ENCODE measurements at regions not wholly inside any gene's neighbourhood (a gene's known extent, or its start where the extent isn't known, plus 50 kb on each side); places are given as distances from the start of the nearest gene placed in this dataset.
"Not testable (repeated sequence)": the region's sequence is repeated elsewhere in the genome, so short reads cannot be mapped to it uniquely, and the experiment has no call there.

DNA sequence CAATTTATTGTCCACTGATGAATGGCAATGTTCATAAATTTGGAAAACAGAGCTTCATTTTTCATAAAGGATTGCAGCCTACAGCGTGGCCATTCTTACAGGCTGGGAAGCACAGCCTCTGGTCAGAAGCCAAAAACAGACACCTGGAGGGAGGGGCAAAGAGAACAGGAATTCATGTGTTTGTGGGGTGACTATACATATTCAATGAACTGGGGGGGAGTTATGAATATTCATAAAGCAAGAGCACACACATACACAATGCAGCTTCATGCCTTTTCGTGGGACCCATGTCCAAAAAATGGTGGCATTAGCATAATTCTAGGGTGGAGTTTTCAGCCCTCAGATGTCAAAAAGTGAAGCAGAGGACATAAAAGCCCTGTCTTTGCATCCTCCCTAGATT lies 173.3 kb downstream of the VEGFC start:
- H3K4me3 ChIP-seq (ENCODE audit: low read depth, low read length) = no peak overlapping the region
- H3K36me3 ChIP-seq (ENCODE audit: control insufficient read depth in 2 of 2, insufficient read depth in 1 of 2, low read length in 2 of 2) = no peaks in the 10 kb centered on the region
- no peaks in the 10 kb centered on the region for H3K4me1 ChIP-seq (ENCODE audit: control insufficient read depth, insufficient read depth, low read length)
- TF ChIP-seq ZBTB7A (tag by site-specific recombination; IDR thresholded peaks at IDR 0.05; ENCODE audit: low read depth) = no peak
- no peak for TF ChIP-seq ZNF324 (tag by site-specific recombination; IDR thresholded peaks at IDR 0.05)
- no peak for TF ChIP-seq ZNF768 (tag by site-specific recombination; IDR thresholded peaks at IDR 0.05)
- no peak overlapping the region for H3K27ac ChIP-seq (ENCODE audit: extremely low read depth, low read depth, low read length)
- no peaks in the 10 kb centered on the region for H3K9me3 ChIP-seq (ENCODE audit: control insufficient read depth, insufficient read depth, low read depth, low read length)
- ChIA-PET CTCF (no interaction called here), POLR2A (no interaction called here)

DNA sequence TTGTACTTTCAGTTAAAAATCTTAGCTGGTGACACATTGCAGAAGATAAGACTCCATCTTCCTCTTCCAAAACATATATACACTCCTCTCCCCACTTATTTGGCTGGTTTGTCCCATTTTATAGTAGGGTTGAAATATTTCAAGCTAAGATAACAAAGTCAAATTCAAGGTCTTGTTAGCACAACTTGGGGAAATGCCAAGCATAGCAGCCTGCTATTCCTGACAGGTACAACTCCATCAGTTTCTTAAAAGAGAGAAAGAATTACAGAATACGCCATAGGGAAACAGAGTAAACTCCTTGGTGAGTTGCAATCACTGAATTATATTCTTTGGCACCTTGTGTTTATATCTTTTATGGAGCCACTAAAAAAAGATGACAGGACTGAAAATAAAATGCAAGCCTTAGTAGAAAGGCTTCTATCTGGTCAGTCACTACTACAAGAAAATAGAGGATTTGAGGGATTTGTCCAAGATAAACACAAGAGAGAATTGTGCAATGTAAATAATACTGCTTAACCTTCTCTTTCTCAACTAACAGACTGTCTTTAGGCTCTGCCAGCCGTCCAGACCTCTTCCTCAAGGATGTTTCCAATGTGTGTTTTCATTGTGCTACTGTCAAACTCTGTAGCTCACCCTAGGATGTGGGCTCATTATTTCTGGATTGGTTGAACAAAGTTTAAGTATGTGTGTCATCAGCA lies 170.3 kb downstream of the VEGFC start:
- Histone ChIP-seq H3K4me1 (ENCODE audit: control insufficient read depth, insufficient read depth, low read length) (no peaks in the 10 kb centered on the region), H3K36me3 (ENCODE audit: control insufficient read depth in 2 of 2, insufficient read depth in 1 of 2, low read length in 2 of 2) (no peaks in the 10 kb centered on the region), H3K9me3 (ENCODE audit: control insufficient read depth, insufficient read depth, low read depth, low read length) (no peaks in the 10 kb centered on the region), H3K4me3 (ENCODE audit: low read depth, low read length) (no peak overlapping the region), H3K27ac (ENCODE audit: extremely low read depth, low read depth, low read length) (no peak overlapping the region)
- POLR2A ChIA-PET = no interaction called here
- CTCF ChIA-PET = no interaction called here
- TF ChIP-seq HOXD13 (CRISPR knock-in tag; IDR thresholded peaks at IDR 0.05; ENCODE audit: borderline replicate concordance) (no peak), ZNF423 (tag by site-specific recombination; IDR thresholded peaks at IDR 0.05) (no peak), ZNF510 (tag by site-specific recombination; IDR thresholded peaks at IDR 0.05; ENCODE audit: insufficient replicate concordance) (no peak), ZSCAN23 (tag by site-specific recombination; IDR thresholded peaks at IDR 0.05) (no peak), ZNF585B (tag by site-specific recombination; IDR thresholded peaks at IDR 0.05) (no peak), ZBTB1 (tag by site-specific recombination; IDR thresholded peaks at IDR 0.05) (no peak), SALL2 (tag by site-specific recombination; IDR thresholded peaks at IDR 0.05; ENCODE audit: borderline replicate concordance) (no peak), ZNF202 (tag by site-specific recombination; IDR thresholded peaks at IDR 0.05; ENCODE audit: borderline replicate concordance) (no peak), HOXC10 (CRISPR knock-in tag; IDR thresholded peaks at IDR 0.05) (no peak), ZNF266 (tag by site-specific recombination; IDR thresholded peaks at IDR 0.05; ENCODE audit: low read depth) (no peak), ZNF610 (tag by site-specific recombination; IDR thresholded peaks at IDR 0.05; ENCODE audit: borderline replicate concordance) (no peak), ZNF354C (tag by site-specific recombination; IDR thresholded peaks at IDR 0.05; ENCODE audit: borderline replicate concordance, low read depth) (no peak)
- TF ChIP-seq, protein P1, sequence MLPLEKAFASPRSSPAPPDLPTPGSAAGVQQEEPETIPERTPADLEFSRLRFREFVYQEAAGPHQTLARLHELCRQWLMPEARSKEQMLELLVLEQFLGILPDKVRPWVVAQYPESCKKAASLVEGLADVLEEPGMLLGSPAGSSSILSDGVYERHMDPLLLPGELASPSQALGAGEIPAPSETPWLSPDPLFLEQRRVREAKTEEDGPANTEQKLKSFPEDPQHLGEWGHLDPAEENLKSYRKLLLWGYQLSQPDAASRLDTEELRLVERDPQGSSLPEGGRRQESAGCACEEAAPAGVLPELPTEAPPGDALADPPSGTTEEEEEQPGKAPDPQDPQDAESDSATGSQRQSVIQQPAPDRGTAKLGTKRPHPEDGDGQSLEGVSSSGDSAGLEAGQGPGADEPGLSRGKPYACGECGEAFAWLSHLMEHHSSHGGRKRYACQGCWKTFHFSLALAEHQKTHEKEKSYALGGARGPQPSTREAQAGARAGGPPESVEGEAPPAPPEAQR (tag by site-specific recombination; IDR thresholded peaks at IDR 0.05) = no peak
- TF ChIP-seq, protein P2, sequence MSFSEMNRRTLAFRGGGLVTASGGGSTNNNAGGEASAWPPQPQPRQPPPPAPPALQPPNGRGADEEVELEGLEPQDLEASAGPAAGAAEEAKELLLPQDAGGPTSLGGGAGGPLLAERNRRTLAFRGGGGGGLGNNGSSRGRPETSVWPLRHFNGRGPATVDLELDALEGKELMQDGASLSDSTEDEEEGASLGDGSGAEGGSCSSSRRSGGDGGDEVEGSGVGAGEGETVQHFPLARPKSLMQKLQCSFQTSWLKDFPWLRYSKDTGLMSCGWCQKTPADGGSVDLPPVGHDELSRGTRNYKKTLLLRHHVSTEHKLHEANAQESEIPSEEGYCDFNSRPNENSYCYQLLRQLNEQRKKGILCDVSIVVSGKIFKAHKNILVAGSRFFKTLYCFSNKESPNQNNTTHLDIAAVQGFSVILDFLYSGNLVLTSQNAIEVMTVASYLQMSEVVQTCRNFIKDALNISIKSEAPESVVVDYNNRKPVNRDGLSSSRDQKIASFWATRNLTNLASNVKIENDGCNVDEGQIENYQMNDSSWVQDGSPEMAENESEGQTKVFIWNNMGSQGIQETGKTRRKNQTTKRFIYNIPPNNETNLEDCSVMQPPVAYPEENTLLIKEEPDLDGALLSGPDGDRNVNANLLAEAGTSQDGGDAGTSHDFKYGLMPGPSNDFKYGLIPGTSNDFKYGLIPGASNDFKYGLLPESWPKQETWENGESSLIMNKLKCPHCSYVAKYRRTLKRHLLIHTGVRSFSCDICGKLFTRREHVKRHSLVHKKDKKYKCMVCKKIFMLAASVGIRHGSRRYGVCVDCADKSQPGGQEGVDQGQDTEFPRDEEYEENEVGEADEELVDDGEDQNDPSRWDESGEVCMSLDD (tag by site-specific recombination; IDR thresholded peaks at IDR 0.05) = no peak
- TF ChIP-seq, protein P3, sequence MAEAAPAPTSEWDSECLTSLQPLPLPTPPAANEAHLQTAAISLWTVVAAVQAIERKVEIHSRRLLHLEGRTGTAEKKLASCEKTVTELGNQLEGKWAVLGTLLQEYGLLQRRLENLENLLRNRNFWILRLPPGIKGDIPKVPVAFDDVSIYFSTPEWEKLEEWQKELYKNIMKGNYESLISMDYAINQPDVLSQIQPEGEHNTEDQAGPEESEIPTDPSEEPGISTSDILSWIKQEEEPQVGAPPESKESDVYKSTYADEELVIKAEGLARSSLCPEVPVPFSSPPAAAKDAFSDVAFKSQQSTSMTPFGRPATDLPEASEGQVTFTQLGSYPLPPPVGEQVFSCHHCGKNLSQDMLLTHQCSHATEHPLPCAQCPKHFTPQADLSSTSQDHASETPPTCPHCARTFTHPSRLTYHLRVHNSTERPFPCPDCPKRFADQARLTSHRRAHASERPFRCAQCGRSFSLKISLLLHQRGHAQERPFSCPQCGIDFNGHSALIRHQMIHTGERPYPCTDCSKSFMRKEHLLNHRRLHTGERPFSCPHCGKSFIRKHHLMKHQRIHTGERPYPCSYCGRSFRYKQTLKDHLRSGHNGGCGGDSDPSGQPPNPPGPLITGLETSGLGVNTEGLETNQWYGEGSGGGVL (tag by site-specific recombination; IDR thresholded peaks at IDR 0.05) = no peak
- TF ChIP-seq, protein P4, sequence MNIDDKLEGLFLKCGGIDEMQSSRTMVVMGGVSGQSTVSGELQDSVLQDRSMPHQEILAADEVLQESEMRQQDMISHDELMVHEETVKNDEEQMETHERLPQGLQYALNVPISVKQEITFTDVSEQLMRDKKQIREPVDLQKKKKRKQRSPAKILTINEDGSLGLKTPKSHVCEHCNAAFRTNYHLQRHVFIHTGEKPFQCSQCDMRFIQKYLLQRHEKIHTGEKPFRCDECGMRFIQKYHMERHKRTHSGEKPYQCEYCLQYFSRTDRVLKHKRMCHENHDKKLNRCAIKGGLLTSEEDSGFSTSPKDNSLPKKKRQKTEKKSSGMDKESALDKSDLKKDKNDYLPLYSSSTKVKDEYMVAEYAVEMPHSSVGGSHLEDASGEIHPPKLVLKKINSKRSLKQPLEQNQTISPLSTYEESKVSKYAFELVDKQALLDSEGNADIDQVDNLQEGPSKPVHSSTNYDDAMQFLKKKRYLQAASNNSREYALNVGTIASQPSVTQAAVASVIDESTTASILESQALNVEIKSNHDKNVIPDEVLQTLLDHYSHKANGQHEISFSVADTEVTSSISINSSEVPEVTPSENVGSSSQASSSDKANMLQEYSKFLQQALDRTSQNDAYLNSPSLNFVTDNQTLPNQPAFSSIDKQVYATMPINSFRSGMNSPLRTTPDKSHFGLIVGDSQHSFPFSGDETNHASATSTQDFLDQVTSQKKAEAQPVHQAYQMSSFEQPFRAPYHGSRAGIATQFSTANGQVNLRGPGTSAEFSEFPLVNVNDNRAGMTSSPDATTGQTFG (tag by site-specific recombination; IDR thresholded peaks at IDR 0.05; ENCODE audit: borderline replicate concordance) = no peak
- TF ChIP-seq, protein P5, sequence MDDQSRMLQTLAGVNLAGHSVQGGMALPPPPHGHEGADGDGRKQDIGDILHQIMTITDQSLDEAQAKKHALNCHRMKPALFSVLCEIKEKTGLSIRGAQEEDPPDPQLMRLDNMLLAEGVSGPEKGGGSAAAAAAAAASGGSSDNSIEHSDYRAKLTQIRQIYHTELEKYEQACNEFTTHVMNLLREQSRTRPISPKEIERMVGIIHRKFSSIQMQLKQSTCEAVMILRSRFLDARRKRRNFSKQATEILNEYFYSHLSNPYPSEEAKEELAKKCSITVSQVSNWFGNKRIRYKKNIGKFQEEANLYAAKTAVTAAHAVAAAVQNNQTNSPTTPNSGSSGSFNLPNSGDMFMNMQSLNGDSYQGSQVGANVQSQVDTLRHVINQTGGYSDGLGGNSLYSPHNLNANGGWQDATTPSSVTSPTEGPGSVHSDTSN (CRISPR knock-in tag; IDR thresholded peaks at IDR 0.05) = no peak

DNA sequence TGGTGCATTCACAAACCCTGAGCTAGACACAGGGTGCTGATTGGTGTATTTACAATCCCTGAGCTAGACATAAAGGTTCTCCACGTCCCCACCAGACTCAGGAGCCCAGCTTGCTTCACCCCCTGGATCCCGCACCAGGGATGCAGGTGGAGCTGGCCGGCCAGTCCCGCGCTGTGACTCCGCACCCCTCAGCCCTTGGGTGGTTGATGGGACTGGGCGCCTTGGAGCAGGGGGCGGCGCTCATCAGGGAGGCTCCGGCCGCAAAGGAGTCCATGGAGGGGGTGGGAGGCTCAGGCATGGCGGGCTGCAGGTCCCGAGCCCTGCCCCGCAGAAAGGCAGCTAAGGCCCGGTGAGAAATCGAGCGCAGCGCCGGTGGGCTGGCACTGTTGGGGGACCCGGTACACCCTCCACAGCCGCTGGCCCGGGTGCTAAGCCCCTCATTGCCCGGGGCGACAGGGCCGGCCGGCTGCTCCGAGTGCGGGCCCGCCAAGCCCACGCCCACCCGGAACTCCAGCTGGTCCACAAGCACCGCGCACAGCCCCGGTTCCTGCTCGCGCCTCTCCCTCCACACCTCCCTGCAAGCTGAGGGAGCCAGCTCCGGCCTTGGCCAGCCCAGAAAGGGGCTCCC lies 167.6 kb downstream of the VEGFC start:
- H3K27ac ChIP-seq (ENCODE audit: extremely low read depth, low read depth, low read length); POLR2A ChIA-PET; H3K4me3 ChIP-seq (ENCODE audit: low read depth, low read length); H3K36me3 ChIP-seq (ENCODE audit: control insufficient read depth in 2 of 2, insufficient read depth in 1 of 2, low read length in 2 of 2); H3K4me1 ChIP-seq (ENCODE audit: control insufficient read depth, insufficient read depth, low read length); H3K9me3 ChIP-seq (ENCODE audit: control insufficient read depth, insufficient read depth, low read depth, low read length): not testable (repeated sequence)
- CTCF ChIA-PET = interaction anchor here (0.6 kb wide), 1 partner anchor 287 kb away, joined by 3 read pairs; no protein-coding TSS in a partner anchor
